A549 (cell line): ENCODE measurements at regions not wholly inside any gene's neighbourhood (a gene's known extent, or its start where the extent isn't known, plus 50 kb on each side); places are given as distances from the start of the nearest gene placed in this dataset.
A peak's percentile ranks its signal among the peaks of the same experiment; 100 is the strongest.

Experiments
- ATAC-seq, 2 experiments: fragments of 200-7000 bp in 1 of 2; fragments of >200 bp in 1 of 2; cut with Nextera tagmentation in 1 of 2; cut with Tn5 transposase in 1 of 2; 3 replicates each; pipeline versions ENCODE4 v1.8.0 to v1.9.1; 2018 to 2020; ENCODE audit warnings: mild to moderate bottlenecking in 1 of 2, moderate library complexity in 1 of 2
- CTCF ChIA-PET: fragments of 300-600 bp; sonication (Branson Sonifier 250); formaldehyde crosslinking; extraction: SDS; loops from one replicate; lab custom pipeline; 2021; ENCODE audit warnings: antibody characterized with exemption, inconsistent platforms; lab: Yijun Ruan, JAX
- POLR2A ChIA-PET: fragments of 350-600 bp; formaldehyde crosslinking; extraction: SDS; loops from one replicate; lab custom pipeline; 2021; ENCODE audit warnings: antibody characterized with exemption, inconsistent platforms; lab: Yijun Ruan, JAX
- DNase-seq, 2 experiments: peaks; one replicate each; pipeline versions ENCODE4 v3.0.0 to v3.0.0-alpha.2; 2011 to 2016; ENCODE audit warnings: low read depth in 1 of 2, low spot score in 1 of 2
- FAIRE-seq: peaks from 2 replicates; lab custom pipeline; 2011; peaks lifted over from hg19 to GRCh38; lab: Jason Lieb, UNC
- H3K27ac ChIP-seq, 2 experiments: fragments of >200 bp; sonication (Bioruptor Twin); formaldehyde crosslinking; 3 replicates each; pipeline ENCODE4 v1.5.1; 2016 to 2017
- H3K4me1 ChIP-seq: fragments of >200 bp; sonication (Bioruptor Twin); formaldehyde crosslinking; 3 replicates; pipeline ENCODE4 v1.6.1; 2016
- H3K4me2 ChIP-seq: fragments of >200 bp; sonication (Bioruptor Twin); formaldehyde crosslinking; 3 replicates; pipeline ENCODE4 v1.6.1; 2016
- H3K4me3 ChIP-seq: fragments of >200 bp; sonication (Bioruptor Twin); formaldehyde crosslinking; 3 replicates; pipeline ENCODE4 v1.5.1; 2016
- H3K9me3 ChIP-seq: fragments of >200 bp; sonication (Bioruptor Twin); formaldehyde crosslinking; 3 replicates; pipeline ENCODE4 v1.6.1; 2016
- EHMT2 ChIP-seq: fragments of 200-600 bp; sonication (generic); IDR thresholded peaks from 2 replicates; pipeline ENCODE4 v1.6.1; 2016; ENCODE audit warnings: antibody characterized with exemption, low read depth, mild to moderate bottlenecking, moderate library complexity
- FOXS1 ChIP-seq: fragments of 250-450 bp; sonication (Bioruptor Pico); IDR thresholded peaks from 2 replicates; pipeline ENCODE4 v1.5.0; 2020; ENCODE audit warnings: mild to moderate bottlenecking, moderate library complexity
- GATA3 ChIP-seq: IDR thresholded peaks from 2 replicates; pipeline ENCODE4 v1.6.1; 2012; ENCODE audit warnings: borderline replicate concordance
- HDAC2 ChIP-seq: fragments of 200-600 bp; sonication (generic); IDR thresholded peaks from 2 replicates; pipeline ENCODE4 v1.6.1; 2016
- HEYL ChIP-seq: fragments of 250-450 bp; sonication (Bioruptor Pico); IDR thresholded peaks from 2 replicates; pipeline ENCODE4 v1.8.0; 2021; ENCODE audit warnings: mild to moderate bottlenecking, moderate library complexity
- HOXA7 ChIP-seq: fragments of 250-450 bp; sonication (Bioruptor Pico); IDR thresholded peaks from 2 replicates; pipeline ENCODE4 v1.5.0; 2020; ENCODE audit warnings: mild to moderate bottlenecking, moderate library complexity
- JUN ChIP-seq, 2 experiments: fragments of >200 bp; sonication (Bioruptor Twin); formaldehyde crosslinking; IDR thresholded peaks; 2 replicates in 1 of 2; 3 replicates in 1 of 2; pipeline ENCODE4 v1.6.1; 2016 to 2017
- JUNB ChIP-seq: fragments of >200 bp; sonication (Bioruptor Twin); formaldehyde crosslinking; IDR thresholded peaks from 2 replicates; pipeline ENCODE4 v1.6.1; 2016
- MAZ ChIP-seq: fragments of 150-350 bp; IDR thresholded peaks from 2 replicates; pipeline ENCODE4 v1.6.1; 2014; ENCODE audit warnings: antibody characterized with exemption, low read depth, low read length, borderline replicate concordance
- MYC ChIP-seq: IDR thresholded peaks from 2 replicates; pipeline ENCODE4 v1.6.1; 2012; ENCODE audit warnings: mild to moderate bottlenecking, inconsistent platforms, low read length, improper control_type of control experiment, borderline replicate concordance
- NFE2L2 ChIP-seq: fragments of 150-350 bp; conservative IDR thresholded peaks from 2 replicates; pipeline ENCODE4 v1.6.1; 2014; ENCODE audit warnings: low read length
- NPAS2 ChIP-seq: fragments of 250-450 bp; sonication (Bioruptor Pico); IDR thresholded peaks from 2 replicates; pipeline ENCODE4 v1.8.0; 2022; ENCODE audit warnings: mild to moderate bottlenecking, moderate library complexity, borderline replicate concordance
- NR3C1 ChIP-seq: fragments of >200 bp; sonication (Bioruptor Twin); formaldehyde crosslinking; IDR thresholded peaks from 3 replicates; pipeline ENCODE4 v1.6.1; 2017
- POLR2AphosphoS2 ChIP-seq: conservative IDR thresholded peaks from 2 replicates; pipeline ENCODE4 v1.6.1; 2012; ENCODE audit warnings: low read length, improper control_type of control experiment, inconsistent platforms
- SMC3 ChIP-seq: fragments of >200 bp; sonication (Bioruptor Twin); formaldehyde crosslinking; IDR thresholded peaks from 3 replicates; pipeline ENCODE4 v1.6.1; 2018; ENCODE audit warnings: inconsistent platforms
- ZFP36 ChIP-seq: fragments of 450-650 bp; IDR thresholded peaks from 2 replicates; pipeline ENCODE4 v1.6.1; 2014; ENCODE audit warnings: borderline replicate concordance; ENCODE audit not compliant: partially characterized antibody
- ZNF302 ChIP-seq: fragments of 250-450 bp; sonication (Bioruptor Pico); IDR thresholded peaks from 2 replicates; pipeline ENCODE4 v1.9.0; 2021; ENCODE audit warnings: inconsistent platforms, mild to moderate bottlenecking, moderate library complexity
- WGBS: methylation state at CpG from one replicate; pipeline ENCODE4 v1.1.6; 2017; ENCODE audit errors: missing lambda C conversion rate; 5-methylcytosine and 5-hydroxymethylcytosine counted together
- TF ChIP-seq, protein P1 (sequence below): fragments of 450-650 bp; IDR thresholded peaks from 2 replicates; pipeline ENCODE4 v1.6.1; 2014; ENCODE audit warnings: antibody characterized with exemption
- TF ChIP-seq, protein P2 (sequence below): IDR thresholded peaks from 2 replicates; pipeline ENCODE4 v1.6.1; 2012
- TF ChIP-seq, protein P3 (sequence below): fragments of 200-600 bp; sonication (generic); IDR thresholded peaks from 2 replicates; pipeline ENCODE4 v1.6.1; 2016; ENCODE audit warnings: antibody characterized with exemption, mild to moderate bottlenecking, moderate library complexity
- TF ChIP-seq, protein P4 (sequence below): fragments of >200 bp; sonication (Bioruptor Twin); formaldehyde crosslinking; IDR thresholded peaks from 3 replicates; pipeline ENCODE4 v1.6.1; 2016
- TF ChIP-seq, protein P5 (sequence below): IDR thresholded peaks from 2 replicates; pipeline ENCODE4 v1.6.1; 2012
- TF ChIP-seq, protein P6 (sequence below): fragments of 250-450 bp; sonication (Bioruptor Pico); IDR thresholded peaks from 2 replicates; pipeline ENCODE4 v1.5.0; 2021; ENCODE audit warnings: mild to moderate bottlenecking, moderate library complexity, borderline replicate concordance

DNA sequence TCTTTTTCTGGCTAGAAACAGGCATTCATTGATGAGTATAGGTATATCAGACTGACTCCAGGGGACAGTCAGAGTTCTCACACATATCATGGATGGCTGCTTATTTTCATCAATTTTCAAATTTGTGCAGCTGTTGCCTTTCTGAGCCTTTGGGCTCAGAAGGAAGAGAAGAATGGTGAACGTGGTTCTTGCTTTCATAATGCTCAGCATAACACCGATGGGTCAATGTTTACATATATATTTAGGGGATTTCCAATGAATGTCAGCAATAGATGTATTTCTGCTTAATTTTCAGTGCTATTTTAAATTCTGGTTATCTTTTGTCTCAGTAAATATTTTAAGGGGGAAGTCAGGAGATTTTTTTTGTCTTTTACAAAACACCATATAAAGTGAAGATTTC is 581.4 kb upstream of the DPPA4 start (continued):
- TF ChIP-seq, protein P1, sequence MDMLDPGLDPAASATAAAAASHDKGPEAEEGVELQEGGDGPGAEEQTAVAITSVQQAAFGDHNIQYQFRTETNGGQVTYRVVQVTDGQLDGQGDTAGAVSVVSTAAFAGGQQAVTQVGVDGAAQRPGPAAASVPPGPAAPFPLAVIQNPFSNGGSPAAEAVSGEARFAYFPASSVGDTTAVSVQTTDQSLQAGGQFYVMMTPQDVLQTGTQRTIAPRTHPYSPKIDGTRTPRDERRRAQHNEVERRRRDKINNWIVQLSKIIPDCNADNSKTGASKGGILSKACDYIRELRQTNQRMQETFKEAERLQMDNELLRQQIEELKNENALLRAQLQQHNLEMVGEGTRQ: no peak

DNA sequence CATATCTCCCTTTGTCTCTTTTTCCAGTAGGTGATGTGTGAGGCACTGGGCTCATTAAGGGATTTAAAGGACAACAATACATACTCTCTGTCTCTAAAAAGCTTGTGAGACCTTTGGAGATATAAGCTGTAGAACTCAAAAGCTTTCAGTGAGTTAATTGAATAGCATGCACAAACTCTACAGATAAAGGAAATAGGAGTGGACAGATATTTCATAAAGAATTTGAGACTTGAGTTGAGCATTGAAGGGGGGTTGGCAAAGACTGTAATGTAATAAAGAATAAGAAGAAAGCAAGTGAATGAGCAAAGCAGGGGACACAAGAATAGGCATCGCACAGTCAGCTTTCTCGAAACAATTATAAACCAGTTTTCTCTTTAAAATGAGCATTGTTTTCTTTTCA is 583.4 kb upstream of the DPPA4 start:
- H3K9me3 ChIP-seq: no peaks in the 10 kb centered on the region
- POLR2A ChIA-PET: no interaction called here
- FAIRE-seq (no peak), DNase-seq (no peak), ATAC-seq (no peak)
- no peak overlapping the region for H3K27ac ChIP-seq
- no peak for TF ChIP-seq MAZ
- no peak for TF ChIP-seq JUN (IDR thresholded peaks at IDR 0.05)
- TF ChIP-seq FOXS1 (CRISPR knock-in tag): no peak
- TF ChIP-seq MYC: no peak
- TF ChIP-seq HEYL (CRISPR knock-in tag): no peak
- TF ChIP-seq, protein P2, sequence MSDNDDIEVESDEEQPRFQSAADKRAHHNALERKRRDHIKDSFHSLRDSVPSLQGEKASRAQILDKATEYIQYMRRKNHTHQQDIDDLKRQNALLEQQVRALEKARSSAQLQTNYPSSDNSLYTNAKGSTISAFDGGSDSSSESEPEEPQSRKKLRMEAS: no peak
- no peak for TF ChIP-seq ZNF302 (CRISPR knock-in tag)
- TF ChIP-seq NR3C1: no peak
- no peak for TF ChIP-seq ZFP36
- TF ChIP-seq, protein P3, sequence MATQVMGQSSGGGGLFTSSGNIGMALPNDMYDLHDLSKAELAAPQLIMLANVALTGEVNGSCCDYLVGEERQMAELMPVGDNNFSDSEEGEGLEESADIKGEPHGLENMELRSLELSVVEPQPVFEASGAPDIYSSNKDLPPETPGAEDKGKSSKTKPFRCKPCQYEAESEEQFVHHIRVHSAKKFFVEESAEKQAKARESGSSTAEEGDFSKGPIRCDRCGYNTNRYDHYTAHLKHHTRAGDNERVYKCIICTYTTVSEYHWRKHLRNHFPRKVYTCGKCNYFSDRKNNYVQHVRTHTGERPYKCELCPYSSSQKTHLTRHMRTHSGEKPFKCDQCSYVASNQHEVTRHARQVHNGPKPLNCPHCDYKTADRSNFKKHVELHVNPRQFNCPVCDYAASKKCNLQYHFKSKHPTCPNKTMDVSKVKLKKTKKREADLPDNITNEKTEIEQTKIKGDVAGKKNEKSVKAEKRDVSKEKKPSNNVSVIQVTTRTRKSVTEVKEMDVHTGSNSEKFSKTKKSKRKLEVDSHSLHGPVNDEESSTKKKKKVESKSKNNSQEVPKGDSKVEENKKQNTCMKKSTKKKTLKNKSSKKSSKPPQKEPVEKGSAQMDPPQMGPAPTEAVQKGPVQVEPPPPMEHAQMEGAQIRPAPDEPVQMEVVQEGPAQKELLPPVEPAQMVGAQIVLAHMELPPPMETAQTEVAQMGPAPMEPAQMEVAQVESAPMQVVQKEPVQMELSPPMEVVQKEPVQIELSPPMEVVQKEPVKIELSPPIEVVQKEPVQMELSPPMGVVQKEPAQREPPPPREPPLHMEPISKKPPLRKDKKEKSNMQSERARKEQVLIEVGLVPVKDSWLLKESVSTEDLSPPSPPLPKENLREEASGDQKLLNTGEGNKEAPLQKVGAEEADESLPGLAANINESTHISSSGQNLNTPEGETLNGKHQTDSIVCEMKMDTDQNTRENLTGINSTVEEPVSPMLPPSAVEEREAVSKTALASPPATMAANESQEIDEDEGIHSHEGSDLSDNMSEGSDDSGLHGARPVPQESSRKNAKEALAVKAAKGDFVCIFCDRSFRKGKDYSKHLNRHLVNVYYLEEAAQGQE: no peak
- TF ChIP-seq GATA3: no peak
- TF ChIP-seq EHMT2: no peak
- TF ChIP-seq, protein P4, sequence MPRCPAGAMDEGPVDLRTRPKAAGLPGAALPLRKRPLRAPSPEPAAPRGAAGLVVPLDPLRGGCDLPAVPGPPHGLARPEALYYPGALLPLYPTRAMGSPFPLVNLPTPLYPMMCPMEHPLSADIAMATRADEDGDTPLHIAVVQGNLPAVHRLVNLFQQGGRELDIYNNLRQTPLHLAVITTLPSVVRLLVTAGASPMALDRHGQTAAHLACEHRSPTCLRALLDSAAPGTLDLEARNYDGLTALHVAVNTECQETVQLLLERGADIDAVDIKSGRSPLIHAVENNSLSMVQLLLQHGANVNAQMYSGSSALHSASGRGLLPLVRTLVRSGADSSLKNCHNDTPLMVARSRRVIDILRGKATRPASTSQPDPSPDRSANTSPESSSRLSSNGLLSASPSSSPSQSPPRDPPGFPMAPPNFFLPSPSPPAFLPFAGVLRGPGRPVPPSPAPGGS: no peak
- 95% methylated on average over 2 of the region's 2 CpGs for WGBS
- peaks cover 31% of the 10 kb centered on the region; the same call in 2 of the 3 replicates for H3K4me1 ChIP-seq
- CTCF ChIA-PET: no interaction called here
- H3K4me2 ChIP-seq: no peak overlapping the region
- no peak overlapping the region for H3K4me3 ChIP-seq

DNA sequence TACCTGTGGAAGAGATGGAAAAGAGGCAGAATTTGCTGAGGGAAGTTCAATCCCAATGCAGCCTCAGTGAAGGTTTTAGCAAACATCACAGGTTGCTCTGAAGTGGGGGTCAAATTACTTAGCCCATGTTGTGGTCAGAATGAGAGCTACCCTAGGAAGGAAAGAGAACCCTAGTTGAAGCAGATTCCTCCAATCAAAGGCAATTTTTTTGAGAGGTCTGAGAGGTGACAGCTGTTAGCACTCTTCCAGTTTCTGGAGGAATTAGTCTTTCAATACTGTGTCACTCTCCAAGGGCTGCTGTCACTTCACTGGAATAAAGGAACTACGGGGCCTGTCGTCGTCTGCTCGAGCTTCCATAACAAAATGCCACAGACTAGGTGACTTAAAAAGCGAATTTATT is 584.2 kb upstream of the DPPA4 start:
- Histone ChIP-seq H3K4me2 (no peak overlapping the region), H3K4me1 (peaks cover 37% of the 10 kb centered on the region), H3K4me3 (no peak overlapping the region), H3K27ac (peak overlapping the region in 1 of 2 experiments; percentile 14; a peak in 1 of 6 replicates), H3K9me3 (no peaks in the 10 kb centered on the region)
- ATAC-seq: no peak
- no peak for FAIRE-seq
- POLR2A ChIA-PET: no interaction called here
- no peak for DNase-seq
- CTCF ChIA-PET: no interaction called here
- TF ChIP-seq HDAC2: no peak
- TF ChIP-seq POLR2AphosphoS2: no peak
- TF ChIP-seq NPAS2 (CRISPR knock-in tag): no peak
- TF ChIP-seq HOXA7 (CRISPR knock-in tag): no peak
- TF ChIP-seq, protein P5, sequence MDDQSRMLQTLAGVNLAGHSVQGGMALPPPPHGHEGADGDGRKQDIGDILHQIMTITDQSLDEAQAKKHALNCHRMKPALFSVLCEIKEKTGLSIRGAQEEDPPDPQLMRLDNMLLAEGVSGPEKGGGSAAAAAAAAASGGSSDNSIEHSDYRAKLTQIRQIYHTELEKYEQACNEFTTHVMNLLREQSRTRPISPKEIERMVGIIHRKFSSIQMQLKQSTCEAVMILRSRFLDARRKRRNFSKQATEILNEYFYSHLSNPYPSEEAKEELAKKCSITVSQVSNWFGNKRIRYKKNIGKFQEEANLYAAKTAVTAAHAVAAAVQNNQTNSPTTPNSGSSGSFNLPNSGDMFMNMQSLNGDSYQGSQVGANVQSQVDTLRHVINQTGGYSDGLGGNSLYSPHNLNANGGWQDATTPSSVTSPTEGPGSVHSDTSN: no peak
- no peak for TF ChIP-seq JUNB
- no peak for TF ChIP-seq NFE2L2
- TF ChIP-seq, protein P6, sequence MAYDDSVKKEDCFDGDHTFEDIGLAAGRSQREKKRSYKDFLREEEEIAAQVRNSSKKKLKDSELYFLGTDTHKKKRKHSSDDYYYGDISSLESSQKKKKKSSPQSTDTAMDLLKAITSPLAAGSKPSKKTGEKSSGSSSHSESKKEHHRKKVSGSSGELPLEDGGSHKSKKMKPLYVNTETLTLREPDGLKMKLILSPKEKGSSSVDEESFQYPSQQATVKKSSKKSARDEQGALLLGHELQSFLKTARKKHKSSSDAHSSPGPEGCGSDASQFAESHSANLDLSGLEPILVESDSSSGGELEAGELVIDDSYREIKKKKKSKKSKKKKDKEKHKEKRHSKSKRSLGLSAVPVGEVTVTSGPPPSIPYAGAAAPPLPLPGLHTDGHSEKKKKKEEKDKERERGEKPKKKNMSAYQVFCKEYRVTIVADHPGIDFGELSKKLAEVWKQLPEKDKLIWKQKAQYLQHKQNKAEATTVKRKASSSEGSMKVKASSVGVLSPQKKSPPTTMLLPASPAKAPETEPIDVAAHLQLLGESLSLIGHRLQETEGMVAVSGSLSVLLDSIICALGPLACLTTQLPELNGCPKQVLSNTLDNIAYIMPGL (CRISPR knock-in tag): no peak
- TF ChIP-seq, protein P3: no peak
- no peak for TF ChIP-seq SMC3
- 90% methylated on average over 5 of the region's 5 CpGs for WGBS
